GM18505 (cell line): ENCODE measurements at regions not wholly inside any gene's neighbourhood (a gene's known extent, or its start where the extent isn't known, plus 50 kb on each side); places are given as distances from the start of the nearest gene placed in this dataset.
A peak's percentile ranks its signal among the peaks of the same experiment; 100 is the strongest.
"Not testable (repeated sequence)": the region's sequence is repeated elsewhere in the genome, so short reads cannot be mapped to it uniquely, and the experiment has no call there.

Experiments
- ATAC-seq: cut with Tn5 transposase; IDR thresholded peaks from one replicate; pipeline ENCODE4 v1.9.1; 2021; ENCODE audit not compliant: unreplicated experiment
- POLR2A ChIP-seq: IDR thresholded peaks from 4 replicates; pipeline ENCODE4 v1.6.1; 2011; ENCODE audit warnings: borderline replicate concordance; ENCODE audit not compliant: insufficient read depth, insufficient read length; ENCODE audit errors: extremely low read depth

GRCh38 chr18:54433368-54433767, 75.7 kb downstream of the C18orf54 start:
- ATAC-seq: no peak

GRCh38 chr18:54433857-54434256, 76.2 kb downstream of the C18orf54 start:
- no peak for ATAC-seq
- TF ChIP-seq POLR2A: no peak

More at GRCh38 chr18:54433368-54433767, 75.7 kb downstream of the C18orf54 start:
- no peak for TF ChIP-seq POLR2A

DNA sequence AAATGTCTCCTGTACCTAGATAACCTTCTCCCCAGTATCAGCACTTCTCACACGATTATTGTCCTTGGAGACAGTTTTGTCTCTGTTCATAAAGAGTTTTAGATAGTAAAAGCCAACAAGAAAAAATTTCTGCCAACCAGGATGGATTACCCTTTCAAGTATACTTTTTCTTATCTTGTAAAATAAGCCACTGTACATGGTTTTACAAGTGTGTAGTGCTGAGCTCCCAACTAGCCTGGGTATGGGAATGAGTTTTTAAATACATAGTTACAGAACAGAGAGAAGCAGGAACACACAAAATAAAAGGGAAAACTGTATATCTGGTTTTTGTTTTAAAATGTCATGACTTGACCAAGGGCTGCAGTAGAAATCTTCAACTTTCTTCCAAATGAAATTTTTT, 76.7 kb downstream of the C18orf54 start:
- no peak for ATAC-seq
- no peak for TF ChIP-seq POLR2A

GRCh38 chr18:54436501-54436900, 78.8 kb downstream of the C18orf54 start:
- TF ChIP-seq POLR2A: no peak
- no peak for ATAC-seq

- ATAC-seq: no peak
- no peak for TF ChIP-seq POLR2A
Observed at GRCh38 chr18:54440292-54440691, 82.6 kb downstream of the C18orf54 start.

GRCh38 chr18:54444319-54444914, 86.7 kb downstream of the C18orf54 start:
- peak; percentile 85 for ATAC-seq
- no peak for TF ChIP-seq POLR2A

GRCh38 chr18:54453996-54454395, 96.3 kb downstream of the C18orf54 start:
- no peak for ATAC-seq
- TF ChIP-seq POLR2A: no peak

GRCh38 chr18:54465502-54465901, 107.8 kb downstream of the C18orf54 start:
- no peak for TF ChIP-seq POLR2A
- ATAC-seq: no peak

GRCh38 chr18:54466248-54467005, 108.7 kb downstream of the C18orf54 start:
- no peak for TF ChIP-seq POLR2A
- no peak for ATAC-seq

GRCh38 chr18:54479365-54479764, 111.7 kb upstream of the DYNAP start:
- no peak for TF ChIP-seq POLR2A

DNA sequence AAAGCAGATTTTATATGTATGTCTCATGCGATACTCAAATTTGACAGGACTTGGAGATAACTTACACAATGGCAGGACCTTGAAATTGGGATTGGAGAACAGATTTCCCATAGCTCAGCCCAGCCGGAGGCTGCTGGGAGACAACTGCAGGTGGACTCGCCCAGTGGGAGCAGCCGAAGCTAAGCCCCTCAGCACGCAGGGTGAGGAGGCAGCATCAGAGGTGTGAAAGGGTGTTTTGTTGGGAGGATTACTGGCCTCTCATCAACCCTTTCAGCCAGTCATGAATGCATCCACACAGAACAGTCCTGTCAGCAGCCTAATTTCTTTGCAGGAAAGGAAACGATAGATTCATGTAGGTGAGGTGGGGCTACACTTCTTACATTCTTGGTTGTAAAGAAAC, 110.4 kb upstream of the DYNAP start:
- no peak for ATAC-seq
- no peak for TF ChIP-seq POLR2A

More at GRCh38 chr18:54479365-54479764, 111.7 kb upstream of the DYNAP start:
- no peak for ATAC-seq

DNA sequence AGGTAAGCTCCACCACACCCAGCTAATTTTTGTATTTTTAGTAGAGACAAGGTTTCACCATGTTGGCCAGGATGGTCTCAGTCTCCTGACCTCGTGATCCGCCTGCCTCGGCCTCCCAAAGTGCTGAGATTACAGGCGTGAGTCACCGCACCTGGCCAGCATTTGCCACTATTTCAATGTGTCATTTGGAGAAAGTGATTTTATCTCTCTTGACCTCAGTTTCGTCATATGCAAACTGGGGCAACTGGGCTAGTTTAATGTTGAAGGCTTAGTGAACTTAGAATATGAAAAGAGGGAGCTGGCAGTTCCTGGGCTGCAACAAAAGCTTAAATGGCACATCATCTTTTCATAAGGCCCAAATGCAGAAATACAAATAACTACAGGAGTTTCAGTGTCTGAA, 88.6 kb upstream of the DYNAP start:
- ATAC-seq: not testable (repeated sequence)

- TF ChIP-seq POLR2A: no peak
- no peak for ATAC-seq
Observed at GRCh38 chr18:54503131-54503894, 87.7 kb upstream of the DYNAP start.
